Tibial nerve (tissue), 4 donors: ENCODE measurements at regions not wholly inside any gene's neighbourhood (a gene's known extent, or its start where the extent isn't known, plus 50 kb on each side); places are given as distances from the start of the nearest gene placed in this dataset.
"Not testable (repeated sequence)": the region's sequence is repeated elsewhere in the genome, so short reads cannot be mapped to it uniquely, and the experiment has no call there.

Experiments
- DNase-seq, 2 donors: peaks; one replicate each; pipeline ENCODE4 v3.0.0-alpha.2; 2019; ENCODE audit warnings: low spot score in 2 of 2
- H3K27ac ChIP-seq, 4 donors: fragments of 200-600 bp; sonication (generic) in 3 of 4; one replicate each; pipeline ENCODE4 v1.5.1; 2017 to 2019; ENCODE audit warnings: mild to moderate bottlenecking in 1 of 4
- H3K27me3 ChIP-seq, 2 donors: fragments of 200-600 bp; sonication (generic) in 1 of 2; one replicate each; pipeline versions ENCODE4 v1.5.1 to v1.6.0; 2017 to 2019
- H3K36me3 ChIP-seq, 3 donors: fragments of 200-600 bp; sonication (generic); one replicate each; pipeline ENCODE4 v1.5.1; 2018 to 2019
- H3K4me1 ChIP-seq, 4 donors: fragments of 200-600 bp; sonication (generic) in 3 of 4; one replicate each; pipeline ENCODE4 v1.5.1; 2017 to 2019
- H3K4me3 ChIP-seq, 4 donors: fragments of 200-600 bp; sonication (generic) in 3 of 4; one replicate each; pipeline ENCODE4 v1.5.1; 2017 to 2019; ENCODE audit warnings: mild to moderate bottlenecking in 1 of 4, moderate library complexity in 1 of 4
- H3K9me3 ChIP-seq, 4 donors: fragments of 200-600 bp; sonication (generic) in 3 of 4; one replicate each; pipeline ENCODE4 v1.5.1; 2017 to 2019
- EP300 ChIP-seq, 2 donors: sonication (generic); formaldehyde crosslinking; IDR thresholded peaks; one replicate each; pipeline ENCODE4 v1.6.1; 2017; ENCODE audit warnings: antibody characterized with exemption in 2 of 2, mild to moderate bottlenecking in 1 of 2
- POLR2A ChIP-seq, 2 donors: fragments of 450-650 bp; IDR thresholded peaks; one replicate each; pipeline ENCODE4 v1.6.1; 2017; ENCODE audit warnings: antibody characterized with exemption in 2 of 2, mild to moderate bottlenecking in 2 of 2, moderate library complexity in 2 of 2
- WGBS, 2 donors: methylation state at CpG; one replicate each; pipeline ENCODE4 v1.1.5; 2018; 5-methylcytosine and 5-hydroxymethylcytosine counted together
- TF ChIP-seq, protein P1 (sequence below), 5 experiments: fragments of 200-600 bp in 3 of 5; fragments of 450-650 bp in 2 of 5; sonication (generic) in 3 of 5; IDR thresholded peaks; one replicate each; pipeline ENCODE4 v1.5.1; 2016 to 2019; ENCODE audit warnings: antibody characterized with exemption in 5 of 5, mild to moderate bottlenecking in 3 of 5, moderate library complexity in 2 of 5

DNA sequence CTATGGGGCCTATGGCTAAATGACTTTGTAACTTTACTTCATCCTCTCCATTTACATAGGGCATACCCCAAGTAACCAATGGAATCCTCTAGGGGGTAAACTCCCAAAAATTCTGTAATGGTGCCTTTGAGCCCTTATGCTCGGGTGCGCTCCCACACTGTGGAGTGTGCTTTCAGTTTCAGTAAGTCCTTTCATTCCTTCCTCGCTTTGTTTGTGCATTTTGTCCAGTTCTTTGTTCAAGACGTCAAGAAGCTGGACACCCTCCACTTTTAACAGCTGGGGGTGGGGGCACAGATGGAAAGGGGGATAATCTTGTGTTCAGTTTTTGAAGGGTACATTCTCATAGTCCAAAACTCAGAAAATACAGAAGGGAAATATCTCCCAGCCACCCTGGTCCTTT lies 84.4 kb upstream of the C2CD4B start:
- H3K9me3 ChIP-seq: no peaks in the 10 kb centered on the region
- no peaks in the 10 kb centered on the region for H3K4me1 ChIP-seq
- H3K4me3 ChIP-seq: no peak overlapping the region
- no peak for TF ChIP-seq EP300 (IDR thresholded peaks at IDR 0.05)
- TF ChIP-seq, protein P1, sequence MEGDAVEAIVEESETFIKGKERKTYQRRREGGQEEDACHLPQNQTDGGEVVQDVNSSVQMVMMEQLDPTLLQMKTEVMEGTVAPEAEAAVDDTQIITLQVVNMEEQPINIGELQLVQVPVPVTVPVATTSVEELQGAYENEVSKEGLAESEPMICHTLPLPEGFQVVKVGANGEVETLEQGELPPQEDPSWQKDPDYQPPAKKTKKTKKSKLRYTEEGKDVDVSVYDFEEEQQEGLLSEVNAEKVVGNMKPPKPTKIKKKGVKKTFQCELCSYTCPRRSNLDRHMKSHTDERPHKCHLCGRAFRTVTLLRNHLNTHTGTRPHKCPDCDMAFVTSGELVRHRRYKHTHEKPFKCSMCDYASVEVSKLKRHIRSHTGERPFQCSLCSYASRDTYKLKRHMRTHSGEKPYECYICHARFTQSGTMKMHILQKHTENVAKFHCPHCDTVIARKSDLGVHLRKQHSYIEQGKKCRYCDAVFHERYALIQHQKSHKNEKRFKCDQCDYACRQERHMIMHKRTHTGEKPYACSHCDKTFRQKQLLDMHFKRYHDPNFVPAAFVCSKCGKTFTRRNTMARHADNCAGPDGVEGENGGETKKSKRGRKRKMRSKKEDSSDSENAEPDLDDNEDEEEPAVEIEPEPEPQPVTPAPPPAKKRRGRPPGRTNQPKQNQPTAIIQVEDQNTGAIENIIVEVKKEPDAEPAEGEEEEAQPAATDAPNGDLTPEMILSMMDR (IDR thresholded peaks at IDR 0.05): no peak
- TF ChIP-seq POLR2A (IDR thresholded peaks at IDR 0.05): no peak
- WGBS, 2 donors: 40 to 54% methylated on average over 4 of the region's 4 CpGs
- no peak for DNase-seq
- no peaks in the 10 kb centered on the region for H3K27me3 ChIP-seq
- H3K36me3 ChIP-seq: no peaks in the 10 kb centered on the region
- no peak overlapping the region for H3K27ac ChIP-seq

DNA sequence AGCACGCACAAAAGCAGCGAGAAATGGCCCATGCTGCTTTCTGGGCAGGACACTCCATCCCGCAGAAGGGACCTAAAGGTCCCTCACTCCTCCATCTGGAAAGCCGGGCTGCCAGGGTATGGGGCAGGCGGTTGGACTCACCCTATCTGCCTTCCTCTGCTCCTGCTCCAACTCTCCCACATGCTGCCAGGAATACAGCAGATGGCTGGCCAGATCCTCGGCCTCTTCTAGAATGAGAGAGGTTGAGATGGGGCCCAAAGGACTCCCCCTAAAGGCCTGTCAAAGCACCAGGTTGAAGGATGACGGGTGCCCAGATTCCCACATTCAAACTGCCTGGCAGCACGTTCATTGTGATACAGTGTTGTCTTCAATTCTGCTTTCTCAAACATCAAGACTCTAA lies 85.1 kb upstream of the C2CD4B start:
- no peak overlapping the region for H3K27ac ChIP-seq
- H3K4me3 ChIP-seq: no peak overlapping the region
- 87 to 93% methylated on average over 8 of the region's 8 CpGs for WGBS, 2 donors
- no peak for DNase-seq
- TF ChIP-seq POLR2A (IDR thresholded peaks at IDR 0.05): no peak
- TF ChIP-seq, protein P1 (IDR thresholded peaks at IDR 0.05): no peak
- TF ChIP-seq EP300 (IDR thresholded peaks at IDR 0.05): no peak
- H3K27me3 ChIP-seq: no peaks in the 10 kb centered on the region
- H3K9me3 ChIP-seq: no peaks in the 10 kb centered on the region
- H3K4me1 ChIP-seq: no peaks in the 10 kb centered on the region
- no peaks in the 10 kb centered on the region for H3K36me3 ChIP-seq

DNA sequence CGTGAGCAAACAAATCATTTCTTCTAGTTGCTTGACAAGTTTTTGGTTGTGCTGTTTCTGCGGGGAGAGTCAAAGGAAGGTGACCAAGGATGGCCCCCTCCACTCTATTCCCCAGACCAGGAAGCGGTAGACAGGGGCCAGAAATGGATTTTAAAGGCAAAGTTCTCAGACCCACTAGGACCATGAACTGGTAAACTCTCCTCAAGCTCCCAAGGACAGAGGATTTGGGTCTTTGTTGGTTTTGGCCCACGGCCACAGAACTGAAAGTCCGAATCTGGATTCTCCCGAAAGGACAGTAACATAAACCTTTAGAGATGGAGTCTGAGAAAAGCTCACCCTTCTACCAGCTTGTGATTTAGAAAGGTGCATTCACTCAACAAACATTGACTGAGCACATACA lies 85.9 kb upstream of the C2CD4B start:
- Histone ChIP-seq H3K36me3 (no peaks in the 10 kb centered on the region), H3K9me3 (no peaks in the 10 kb centered on the region), H3K27ac (no peak overlapping the region), H3K4me3 (no peak overlapping the region), H3K4me1 (no peaks in the 10 kb centered on the region), H3K27me3 (no peaks in the 10 kb centered on the region)
- no peak for TF ChIP-seq POLR2A (IDR thresholded peaks at IDR 0.05)
- TF ChIP-seq EP300 (IDR thresholded peaks at IDR 0.05): no peak
- TF ChIP-seq, protein P1 (IDR thresholded peaks at IDR 0.05): no peak
- no peak for DNase-seq
- 70 to 84% methylated on average over 6 of the region's 6 CpGs for WGBS, 2 donors

DNA sequence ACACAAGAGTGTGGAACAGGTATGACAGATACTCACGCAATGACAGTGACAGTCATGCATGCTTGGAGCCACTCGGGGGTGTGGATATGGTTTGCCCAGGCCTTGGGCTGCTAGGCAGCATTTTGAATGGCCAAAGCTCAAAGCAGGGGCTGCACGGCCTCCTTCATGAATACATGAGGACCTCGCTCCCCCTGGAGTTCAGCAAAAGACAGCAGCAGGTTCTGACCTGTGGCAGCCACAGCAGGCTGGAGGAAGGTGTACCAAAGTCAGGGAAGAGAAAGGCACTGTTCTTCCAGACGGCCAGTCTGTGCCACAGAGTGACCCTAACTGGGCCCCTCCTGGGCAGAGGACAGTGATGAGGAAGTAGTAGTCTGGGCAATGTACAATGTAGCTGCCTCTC lies 88.2 kb upstream of the C2CD4B start:
- Histone ChIP-seq H3K27ac (no peak overlapping the region), H3K4me3 (no peak overlapping the region), H3K36me3 (no peaks in the 10 kb centered on the region), H3K4me1 (no peaks in the 10 kb centered on the region), H3K27me3 (no peaks in the 10 kb centered on the region), H3K9me3 (no peaks in the 10 kb centered on the region)
- DNase-seq: no peak
- TF ChIP-seq, protein P1 (IDR thresholded peaks at IDR 0.05): no peak
- TF ChIP-seq POLR2A (IDR thresholded peaks at IDR 0.05): no peak
- no peak for TF ChIP-seq EP300 (IDR thresholded peaks at IDR 0.05)
- 60 to 70% methylated on average over 3 to 4 of the region's 5 CpGs for WGBS, 2 donors

DNA sequence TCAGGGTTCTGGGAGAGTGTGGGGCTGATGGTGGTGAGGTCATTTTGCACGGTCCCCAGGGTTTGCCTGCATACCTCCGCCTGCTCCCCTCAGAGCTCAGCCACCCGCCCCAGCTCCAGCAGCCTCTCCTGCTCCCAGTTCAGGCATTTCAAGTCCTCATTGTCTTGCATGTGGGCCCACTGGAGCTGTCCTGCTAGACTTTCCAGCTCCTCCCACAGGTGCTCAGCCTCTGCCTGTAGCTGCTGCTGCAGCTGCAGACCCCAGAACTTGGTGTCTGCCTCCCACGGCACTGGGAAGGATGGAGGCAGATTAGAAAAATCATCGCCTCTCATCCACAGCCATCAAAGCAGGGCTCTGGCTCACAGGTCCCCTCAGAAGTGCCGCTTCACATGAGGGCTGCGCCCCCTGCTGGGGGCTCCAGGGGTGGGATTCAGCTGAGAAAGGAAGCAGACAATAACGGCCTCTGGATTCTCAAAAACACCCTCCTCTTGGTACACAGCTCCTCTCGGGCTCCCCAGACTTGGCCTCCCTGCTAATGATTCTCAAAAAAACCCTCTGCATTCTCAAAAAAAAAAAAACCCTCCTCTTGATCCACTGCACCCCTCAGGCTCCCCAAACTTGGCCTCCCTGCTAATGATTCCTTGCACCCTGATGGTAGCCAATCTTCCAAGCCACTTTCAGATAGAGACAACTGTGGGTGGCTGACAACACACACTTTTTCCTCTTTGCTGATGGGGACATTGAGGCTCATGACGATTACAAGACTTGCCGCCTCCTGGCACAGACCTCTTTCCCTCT lies 89.3 kb upstream of the C2CD4B start:
- 40 to 46% methylated on average over 10 to 11 of the region's 11 CpGs for WGBS, 2 donors

DNA sequence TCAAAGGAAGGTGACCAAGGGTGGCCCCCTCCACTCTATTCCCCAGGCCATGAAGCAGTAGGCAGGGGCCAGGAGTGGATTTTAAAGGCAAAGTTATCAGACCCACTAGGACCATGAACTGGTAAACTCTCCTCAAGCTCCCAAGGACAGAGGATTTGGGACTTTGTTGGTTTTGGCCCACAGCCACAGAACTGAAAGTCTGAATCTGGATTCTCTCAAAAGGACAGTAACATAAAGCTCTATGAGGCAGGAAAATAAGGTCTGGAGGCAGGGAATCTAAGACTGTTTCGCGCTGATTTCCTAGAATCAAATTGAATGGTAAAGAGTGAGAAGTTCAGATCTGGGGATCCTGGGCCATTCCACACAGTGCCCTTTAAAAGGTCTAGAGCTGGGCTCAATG lies 91.3 kb upstream of the C2CD4B start:
- H3K27ac ChIP-seq, H3K27me3 ChIP-seq, H3K4me1 ChIP-seq, H3K4me3 ChIP-seq, H3K9me3 ChIP-seq, DNase-seq, H3K36me3 ChIP-seq: not testable (repeated sequence)
- WGBS, 2 donors: 69 to 71% methylated on average over 2 of the region's 2 CpGs

More for the DNA sequence above, 89.3 kb upstream of the C2CD4B start:
- no peaks in the 10 kb centered on the region for H3K4me1 ChIP-seq
- no peak overlapping the region for H3K27ac ChIP-seq
- no peaks in the 10 kb centered on the region for H3K36me3 ChIP-seq
- no peaks in the 10 kb centered on the region for H3K9me3 ChIP-seq
- H3K4me3 ChIP-seq: no peak overlapping the region
- no peaks in the 10 kb centered on the region for H3K27me3 ChIP-seq
- no peak for TF ChIP-seq POLR2A (IDR thresholded peaks at IDR 0.05)
- TF ChIP-seq EP300 (IDR thresholded peaks at IDR 0.05): no peak
- TF ChIP-seq, protein P1 (IDR thresholded peaks at IDR 0.05): peak; percentile 32 to 59 (median 34)
- peak in 1 of 2 donors; percentile 36 for DNase-seq
